Right lobe of liver (tissue), 4 donors: ENCODE measurements at regions not wholly inside any gene's neighbourhood (a gene's known extent, or its start where the extent isn't known, plus 50 kb on each side); places are given as distances from the start of the nearest gene placed in this dataset.

Experiments
- POLR2A ChIP-seq: fragments of 450-650 bp; IDR thresholded peaks from one replicate; pipeline ENCODE4 v1.6.1; 2017; ENCODE audit warnings: antibody characterized with exemption, mild to moderate bottlenecking
- TF ChIP-seq, protein P1 (sequence below), 4 donors: fragments of 200-600 bp in 3 of 4; fragments of 450-650 bp in 1 of 4; IDR thresholded peaks; one replicate each; pipeline versions ENCODE4 v1.5.1 to v1.8.0; 2016 to 2022; ENCODE audit warnings: antibody characterized with exemption in 4 of 4, mild to moderate bottlenecking in 2 of 4
- donor health status: DM: no; HTN: no; CAD: no.
- donor health status: DM: no; HTN: no; CAD: no.
- donor health status: DM: no; HTN: yes; CAD: no.

DNA sequence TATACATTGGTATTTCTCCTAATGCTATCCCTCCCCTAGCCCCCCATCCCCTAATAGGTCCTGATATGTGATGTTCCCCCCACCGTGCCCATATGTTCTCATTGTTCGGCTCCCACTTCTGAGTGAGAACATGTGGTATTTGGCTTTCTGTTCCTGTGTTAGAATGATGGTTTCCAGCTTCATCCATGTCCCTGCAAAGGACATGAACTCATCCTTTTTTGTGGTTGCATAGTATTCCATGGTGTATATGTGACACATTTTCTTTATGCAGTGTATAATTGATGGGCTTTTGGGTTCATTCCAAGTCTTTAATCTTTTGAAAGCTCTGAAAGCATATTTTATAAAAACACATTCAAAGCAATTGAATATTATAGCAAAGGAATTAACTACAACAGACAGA lies 1169.4 kb upstream of the ZEB2 start:
- TF ChIP-seq, protein P1, sequence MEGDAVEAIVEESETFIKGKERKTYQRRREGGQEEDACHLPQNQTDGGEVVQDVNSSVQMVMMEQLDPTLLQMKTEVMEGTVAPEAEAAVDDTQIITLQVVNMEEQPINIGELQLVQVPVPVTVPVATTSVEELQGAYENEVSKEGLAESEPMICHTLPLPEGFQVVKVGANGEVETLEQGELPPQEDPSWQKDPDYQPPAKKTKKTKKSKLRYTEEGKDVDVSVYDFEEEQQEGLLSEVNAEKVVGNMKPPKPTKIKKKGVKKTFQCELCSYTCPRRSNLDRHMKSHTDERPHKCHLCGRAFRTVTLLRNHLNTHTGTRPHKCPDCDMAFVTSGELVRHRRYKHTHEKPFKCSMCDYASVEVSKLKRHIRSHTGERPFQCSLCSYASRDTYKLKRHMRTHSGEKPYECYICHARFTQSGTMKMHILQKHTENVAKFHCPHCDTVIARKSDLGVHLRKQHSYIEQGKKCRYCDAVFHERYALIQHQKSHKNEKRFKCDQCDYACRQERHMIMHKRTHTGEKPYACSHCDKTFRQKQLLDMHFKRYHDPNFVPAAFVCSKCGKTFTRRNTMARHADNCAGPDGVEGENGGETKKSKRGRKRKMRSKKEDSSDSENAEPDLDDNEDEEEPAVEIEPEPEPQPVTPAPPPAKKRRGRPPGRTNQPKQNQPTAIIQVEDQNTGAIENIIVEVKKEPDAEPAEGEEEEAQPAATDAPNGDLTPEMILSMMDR (IDR thresholded peaks at IDR 0.05) = no peak
- TF ChIP-seq POLR2A = no peak
